Activated gamma-delta T cell treated with anti-CD3 and anti-CD28 coated beads, Interleukin-2, amount 50 U/mL, for 16 hours (primary cell): ENCODE measurements at regions not wholly inside any gene's neighbourhood (a gene's known extent, or its start where the extent isn't known, plus 50 kb on each side); places are given as distances from the start of the nearest gene placed in this dataset.

Experiments used
- DNase-seq: peaks from one replicate; pipeline ENCODE4 v3.0.0-alpha.2; 2020; ENCODE audit warnings: low read depth

DNA sequence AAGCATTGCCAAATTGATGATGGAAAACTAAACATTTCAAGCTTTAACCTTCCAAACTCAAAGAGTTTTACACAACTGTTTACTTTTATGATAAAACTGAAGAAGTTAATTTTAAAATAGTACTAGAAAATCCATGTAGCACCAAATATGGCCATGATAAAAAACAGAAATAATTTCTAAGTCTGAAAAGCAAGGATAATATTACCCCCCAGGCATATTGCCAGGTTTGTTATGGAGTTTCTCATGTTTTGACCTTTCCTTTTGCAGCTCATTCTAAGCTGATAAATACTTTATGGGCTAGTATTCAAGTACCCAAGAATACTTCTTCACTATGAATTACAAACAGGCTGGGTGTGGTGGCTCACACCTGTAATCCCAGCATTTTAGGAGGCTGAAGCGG, 209.9 kb upstream of the ZFP64 start:
- no peak for DNase-seq

DNA sequence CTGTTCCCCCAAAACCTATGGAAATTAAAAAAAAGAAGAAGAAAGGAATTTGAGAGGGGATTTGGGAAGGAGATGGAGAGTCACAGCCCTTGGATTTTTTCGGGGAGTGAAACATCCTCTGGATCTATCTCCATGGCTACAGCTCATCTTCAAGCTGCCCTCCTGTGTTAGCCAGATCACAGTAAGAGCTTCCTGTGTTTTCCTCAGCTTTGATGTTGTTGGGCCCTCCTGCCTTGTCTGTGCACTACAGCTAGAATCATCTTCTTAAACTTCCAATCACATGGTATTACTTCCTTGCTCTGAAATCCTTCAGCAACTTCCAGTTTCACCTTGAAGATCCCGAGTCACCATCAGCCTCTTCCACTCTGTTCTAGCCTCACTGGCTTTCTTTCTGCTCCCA, 207.8 kb upstream of the ZFP64 start:
- DNase-seq = no peak

DNA sequence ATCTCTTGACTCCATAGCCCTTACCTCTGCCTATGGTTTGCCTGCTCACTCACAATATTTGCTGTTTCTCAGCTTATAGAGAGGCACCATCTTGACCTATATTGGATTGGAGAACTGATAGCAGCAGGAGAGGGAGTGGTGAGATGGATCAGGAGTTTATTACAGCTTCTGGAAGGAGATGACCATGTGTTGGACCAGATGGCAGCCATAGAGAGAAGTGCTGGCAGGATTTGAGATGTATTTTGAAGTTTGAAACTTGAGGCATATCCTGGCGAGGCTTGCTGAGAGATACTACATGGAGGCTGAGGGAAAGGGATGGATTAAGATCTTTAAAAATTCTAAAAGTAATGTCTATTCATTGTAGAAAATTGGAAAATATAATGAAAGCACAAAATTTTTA, 198.0 kb upstream of the ZFP64 start:
- DNase-seq = no peak

DNA sequence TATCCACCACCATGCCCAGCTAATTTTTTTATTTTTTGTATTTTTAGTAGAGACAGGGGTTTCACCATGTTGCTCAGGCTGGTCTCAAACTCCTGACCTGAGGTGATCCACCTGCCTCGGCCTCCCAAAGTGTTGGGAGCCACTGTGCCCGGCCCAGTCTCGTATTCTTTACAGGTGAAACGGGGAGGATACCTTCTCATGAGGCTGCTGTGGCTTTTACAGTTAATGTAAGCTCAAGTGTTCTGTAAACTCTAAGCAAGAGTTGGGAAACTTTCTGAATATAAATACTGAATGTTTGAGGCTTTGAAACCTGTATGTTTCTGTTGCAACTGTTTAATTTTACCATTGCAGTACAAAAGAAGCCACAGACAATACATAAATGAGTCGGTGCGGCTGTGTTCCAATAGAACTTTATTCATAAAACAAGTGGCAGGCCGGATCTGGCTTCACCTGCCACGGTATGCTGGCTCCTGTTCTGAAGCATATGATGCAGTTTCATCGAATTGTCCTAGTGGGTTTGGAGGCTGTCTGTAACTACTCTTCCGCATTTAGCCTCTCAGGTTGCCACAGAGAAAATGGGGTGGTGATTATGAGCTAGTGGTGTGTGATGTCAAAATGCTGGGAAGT, 192.5 kb upstream of the ZFP64 start:
- DNase-seq = no peak

DNA sequence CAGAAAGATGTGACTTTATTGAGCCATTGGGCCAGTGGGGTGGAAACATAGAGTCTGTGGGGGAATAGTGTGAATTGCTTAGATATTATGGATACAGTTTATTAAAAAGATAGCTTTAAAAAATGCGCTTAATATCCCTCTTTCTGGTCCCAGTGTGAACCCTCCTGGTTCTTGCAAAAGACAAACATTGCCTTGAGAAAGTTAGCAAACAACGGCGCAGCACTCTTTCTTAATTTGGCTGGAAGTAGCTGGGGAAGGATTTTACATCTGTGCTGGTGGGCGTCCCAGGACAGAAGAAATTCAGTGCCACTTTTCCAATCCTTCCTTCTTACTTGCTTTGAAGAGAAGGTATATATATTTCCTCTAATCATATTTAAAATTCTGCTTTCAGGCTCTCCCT, 191.4 kb upstream of the ZFP64 start:
- DNase-seq = no peak

DNA sequence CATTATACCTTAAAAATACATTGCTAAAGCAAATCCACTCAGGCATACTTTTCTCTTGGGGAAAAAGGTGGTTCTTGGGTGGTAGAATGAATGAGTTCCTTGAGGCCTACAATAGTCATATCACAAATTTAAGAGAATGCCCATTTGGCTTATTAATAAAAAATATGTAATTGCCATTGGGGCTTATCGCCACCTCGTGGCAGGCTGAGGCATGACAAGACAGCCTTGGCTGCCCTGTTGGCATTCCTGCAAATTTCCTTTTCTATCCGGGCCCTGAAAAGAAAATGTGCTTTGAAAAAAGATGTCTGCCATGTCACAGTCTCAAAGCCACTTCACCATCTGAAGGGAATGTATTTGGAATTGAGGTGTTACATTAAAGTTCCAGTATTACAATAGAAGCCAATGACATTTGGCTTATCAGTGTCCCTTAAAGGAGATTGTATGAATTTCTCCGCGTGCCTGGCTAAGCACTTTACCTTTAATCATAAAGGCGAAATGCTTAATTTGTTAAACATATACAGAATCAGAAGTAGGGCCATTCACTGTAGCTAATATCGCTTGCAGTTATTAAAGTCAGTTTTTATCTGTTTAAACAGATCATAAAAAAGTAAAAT, 188.3 kb upstream of the ZFP64 start:
- no peak for DNase-seq

DNA sequence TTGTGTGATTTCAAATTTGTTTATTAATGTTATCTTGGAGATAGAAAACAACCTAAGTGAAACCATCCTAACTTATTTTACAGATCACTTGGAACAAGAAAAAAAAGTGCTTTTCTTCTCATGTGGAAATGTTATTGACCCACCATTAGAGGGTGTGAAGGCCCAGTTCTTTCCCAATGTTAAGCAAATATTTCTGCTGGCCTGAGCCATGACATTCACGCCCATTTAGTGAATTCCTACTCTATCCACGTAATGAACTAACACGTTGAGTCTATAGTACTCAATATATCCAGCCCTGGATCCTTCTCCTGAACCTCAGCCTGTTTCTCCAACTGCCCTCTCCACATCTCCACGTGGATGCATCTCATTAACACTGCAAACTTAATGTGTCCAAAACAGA, 180.6 kb upstream of the ZFP64 start:
- no peak for DNase-seq

DNA sequence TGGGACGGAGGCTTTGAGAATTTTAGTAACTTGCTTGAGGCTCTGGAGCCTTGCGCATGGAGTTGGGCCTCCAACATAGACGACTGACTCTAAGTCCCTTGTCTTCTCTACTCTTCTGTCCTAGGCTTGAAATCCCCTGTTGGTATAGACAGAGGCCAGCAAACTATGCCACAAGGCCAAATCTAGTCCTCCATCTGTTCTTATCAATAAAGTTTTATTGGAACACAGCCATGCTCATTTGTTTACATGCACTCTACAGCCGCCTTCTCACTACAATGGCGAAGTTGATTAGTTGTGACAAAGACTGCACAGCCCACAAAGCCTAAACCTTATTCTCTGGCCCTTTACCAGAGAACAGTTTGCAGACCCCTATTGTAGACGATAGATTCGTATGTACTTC, 174.1 kb upstream of the ZFP64 start:
- no peak for DNase-seq

DNA sequence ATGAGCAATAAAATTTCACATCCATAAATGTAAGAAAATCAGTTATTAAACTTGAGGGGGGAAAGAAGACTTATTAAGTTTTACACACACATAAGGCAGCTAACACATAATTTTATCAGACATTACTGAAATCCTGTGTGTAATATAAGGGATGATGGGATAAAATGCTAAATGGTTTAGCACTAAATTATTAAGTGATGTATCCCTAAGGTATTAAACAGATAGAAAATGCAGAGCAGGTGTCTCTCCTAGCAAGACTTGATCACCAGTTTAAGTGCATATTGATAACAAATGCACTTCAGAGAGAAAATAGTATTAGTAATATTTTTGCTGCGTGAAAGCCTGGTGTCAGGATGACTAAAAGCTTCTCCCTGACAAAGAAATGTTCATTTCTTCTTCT, 172.8 kb upstream of the ZFP64 start:
- no peak for DNase-seq

DNA sequence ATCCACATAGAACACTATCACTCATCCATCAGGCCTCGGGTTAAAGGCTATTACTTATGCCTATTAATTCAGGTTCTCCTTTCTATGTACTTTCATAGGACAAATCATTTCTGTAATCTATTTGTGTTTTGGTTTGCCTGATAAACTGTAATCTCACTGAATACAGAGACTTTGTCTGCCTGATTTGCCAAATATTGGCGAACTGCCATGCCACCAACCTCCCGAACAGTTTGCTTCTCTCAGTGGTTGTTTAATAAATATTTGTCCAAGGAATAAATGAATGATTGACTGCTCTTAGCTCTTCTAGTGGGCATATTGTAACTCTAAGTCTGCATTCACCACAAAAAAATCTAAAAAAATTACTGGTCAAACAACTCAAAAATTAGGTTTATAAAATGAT, 170.1 kb upstream of the ZFP64 start:
- no peak for DNase-seq

DNA sequence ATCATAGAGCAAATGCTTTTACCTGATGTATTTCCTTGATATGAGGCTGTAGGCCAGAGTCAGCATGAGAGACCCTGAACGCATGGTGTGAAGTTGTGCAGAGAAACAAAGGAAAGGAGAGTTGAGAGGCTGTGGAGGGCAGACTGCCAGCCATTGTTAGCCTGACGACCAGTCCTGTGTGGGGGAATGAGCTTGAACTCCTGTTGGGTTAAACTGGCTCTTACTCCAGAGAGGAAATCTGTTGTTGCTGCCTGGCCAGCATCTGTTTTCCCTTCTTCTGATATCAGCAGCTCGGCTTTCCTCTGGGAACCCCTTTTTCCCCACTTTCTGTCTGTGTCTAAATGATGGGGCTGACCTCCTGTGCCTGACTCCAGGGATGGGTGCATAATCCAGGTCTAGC, 158.2 kb upstream of the ZFP64 start:
- no peak for DNase-seq

DNA sequence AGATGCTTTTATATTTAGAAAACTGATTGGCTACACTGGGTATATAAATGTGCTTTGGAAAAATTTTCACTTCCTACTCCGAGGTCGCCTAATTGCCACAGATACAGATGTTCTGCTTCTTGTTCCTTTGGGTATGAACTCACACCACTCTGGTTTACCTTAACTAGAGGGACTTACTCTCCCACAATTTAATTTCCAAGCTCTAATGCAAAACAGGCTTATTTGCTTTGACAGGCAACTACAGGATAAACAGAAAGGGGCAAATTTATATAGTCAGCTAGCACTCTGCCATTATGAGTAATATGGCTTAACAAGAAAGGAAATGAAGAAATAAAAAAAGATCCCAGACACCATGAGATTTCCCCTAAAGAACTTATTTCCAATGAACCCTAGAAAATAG, 156.9 kb upstream of the ZFP64 start:
- no peak for DNase-seq

DNA sequence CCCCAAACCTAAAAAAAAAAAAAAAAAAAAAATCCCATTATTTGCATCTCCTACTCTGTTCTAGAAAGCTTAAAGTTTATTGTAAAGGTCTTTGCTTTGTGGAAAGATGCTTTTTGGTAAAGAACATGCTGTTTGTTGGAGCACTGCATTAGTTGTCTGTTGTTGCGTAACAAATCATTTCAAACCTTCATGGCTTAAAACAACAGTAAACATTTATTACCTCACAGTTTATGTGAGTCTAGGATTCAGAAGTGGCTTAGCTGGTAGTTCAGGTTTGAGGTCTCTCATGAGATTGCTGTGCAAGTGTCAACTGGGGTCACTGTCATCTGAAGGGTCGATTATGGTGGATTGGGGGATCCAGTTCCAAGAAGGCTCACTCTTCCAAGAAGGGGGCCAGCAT, 155.2 kb upstream of the ZFP64 start:
- no peak for DNase-seq

DNA sequence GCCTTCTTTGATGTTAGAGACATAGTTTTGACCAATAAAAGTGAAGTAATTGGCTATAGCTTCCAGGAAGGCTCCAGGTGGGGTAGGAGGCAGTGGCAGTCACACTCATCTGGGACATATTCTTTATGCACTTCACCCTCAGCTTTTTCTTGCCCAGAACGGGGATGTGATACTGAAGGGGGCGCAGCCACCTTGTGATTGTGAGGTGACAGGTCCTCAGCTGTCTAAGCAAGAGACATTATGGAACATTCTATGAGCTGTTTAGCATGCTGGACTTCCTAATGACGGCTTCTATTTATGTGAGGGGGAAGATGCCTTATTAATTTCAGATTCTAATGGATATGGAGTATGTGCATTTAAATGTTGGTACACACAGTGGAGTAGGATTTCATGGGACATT, 151.3 kb upstream of the ZFP64 start:
- DNase-seq = no peak

DNA sequence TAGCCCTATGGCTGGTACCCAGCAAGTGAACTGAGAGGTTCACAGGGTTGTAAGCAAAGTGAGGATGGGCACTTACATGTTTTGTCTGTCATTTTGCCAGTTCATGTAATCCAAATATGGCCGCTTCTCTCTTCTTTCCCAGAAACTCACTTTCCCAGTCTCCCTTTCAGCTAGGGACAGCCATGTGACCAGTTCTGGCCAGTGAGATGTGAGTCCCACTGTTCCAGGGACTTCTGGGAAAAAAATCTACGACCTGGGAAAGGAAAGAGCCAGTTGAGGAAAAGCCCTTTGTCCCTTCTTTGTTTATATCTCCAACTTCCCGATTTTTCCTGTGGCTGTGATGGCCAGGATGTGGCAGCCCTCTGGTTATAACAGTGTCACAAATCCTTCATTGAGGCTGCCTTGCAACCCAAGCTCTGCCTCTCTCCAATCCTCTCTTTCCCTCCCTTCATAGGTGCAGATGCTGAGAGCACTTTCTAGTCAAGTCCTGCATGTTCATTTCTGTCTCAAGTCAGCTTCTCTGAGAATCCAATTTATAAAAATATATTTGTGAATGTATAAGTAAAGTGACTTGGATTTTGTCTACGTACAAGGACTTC, 148.6 kb upstream of the ZFP64 start:
- no peak for DNase-seq

DNA sequence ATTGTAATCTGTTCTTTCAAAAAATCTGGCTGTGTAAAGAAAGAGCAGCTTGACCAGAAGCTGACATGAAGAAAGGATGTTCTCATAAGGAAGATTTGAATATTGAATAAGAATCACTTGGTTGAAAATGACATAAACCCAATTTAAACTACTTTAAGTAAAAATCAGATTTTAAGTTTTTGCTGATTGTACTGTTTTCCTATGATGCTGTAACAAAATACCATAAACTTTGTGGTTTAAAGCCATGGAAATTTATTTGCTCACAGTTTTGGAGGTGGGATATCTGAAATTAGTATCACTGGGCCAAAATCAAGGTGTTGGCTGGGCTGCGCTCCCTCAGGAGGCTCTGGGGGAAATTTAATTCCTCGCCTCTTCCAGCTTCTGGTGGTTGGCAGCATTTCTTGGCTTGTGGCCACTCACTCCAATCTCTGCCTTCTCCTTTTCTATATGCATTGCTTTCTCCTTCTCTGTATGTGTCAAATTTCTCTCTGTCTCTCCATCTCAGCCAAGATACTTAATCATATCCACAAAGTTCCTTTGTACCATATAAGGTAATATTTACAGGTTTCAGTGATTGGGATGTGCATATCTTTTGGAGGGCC, 141.2 kb upstream of the ZFP64 start:
- no peak for DNase-seq

DNA sequence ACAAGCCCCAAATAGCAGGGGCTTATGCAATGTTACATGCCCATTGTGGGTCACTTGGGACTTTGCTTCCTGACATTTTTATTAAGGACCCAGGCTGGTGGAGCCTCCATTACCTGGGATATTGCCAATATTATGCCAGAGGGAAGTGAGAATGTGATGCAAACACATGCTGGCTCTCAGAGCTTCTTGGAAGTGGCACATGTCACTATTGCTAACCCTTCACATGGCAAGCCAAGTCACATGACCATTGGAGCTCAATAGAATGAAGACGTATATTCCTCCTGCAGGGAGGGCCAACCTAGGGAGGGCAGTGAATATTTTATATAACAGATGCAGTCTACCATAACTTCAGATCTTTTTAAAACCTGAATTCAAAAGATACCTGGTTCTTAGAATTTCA, 140.7 kb upstream of the ZFP64 start:
- DNase-seq = no peak

DNA sequence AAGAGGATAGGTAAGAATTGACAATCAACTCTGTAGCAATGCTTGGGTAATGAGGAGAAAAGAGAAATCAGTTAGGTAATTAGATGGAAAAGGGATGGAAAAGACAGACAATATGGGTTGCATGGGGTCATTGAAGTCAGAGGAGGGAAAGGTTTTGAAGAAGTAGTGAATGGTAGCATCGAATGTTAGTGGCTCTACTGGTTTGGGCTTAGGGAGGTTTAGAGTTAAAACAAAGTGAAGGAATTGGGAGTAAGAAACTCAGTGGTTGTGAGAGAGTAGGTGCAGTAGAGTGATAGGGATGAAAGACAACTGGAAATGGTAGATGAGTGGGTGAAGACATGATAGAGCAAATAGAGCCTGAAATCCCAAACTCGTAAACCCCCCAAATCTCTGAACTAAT, 140.1 kb upstream of the ZFP64 start:
- DNase-seq = no peak

DNA sequence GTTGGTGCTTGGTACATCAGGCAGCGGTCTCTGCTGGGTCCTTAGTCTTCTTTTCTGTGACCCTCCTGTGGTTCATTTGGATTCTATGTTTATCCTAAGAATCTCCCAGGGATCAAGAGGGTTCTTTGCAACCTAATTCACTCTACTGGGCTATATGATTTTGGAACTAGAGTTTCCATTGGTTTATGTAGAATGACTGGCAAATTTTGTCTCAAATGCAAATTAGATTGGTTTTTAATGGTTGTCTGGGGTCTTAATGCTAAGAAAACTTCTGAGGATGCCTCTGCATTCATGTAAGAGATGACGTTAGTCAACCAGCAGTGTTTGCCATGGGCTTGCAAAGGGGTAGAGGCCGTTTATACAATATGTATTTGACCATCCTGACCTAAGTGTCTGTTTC, 129.8 kb upstream of the ZFP64 start:
- DNase-seq = no peak

DNA sequence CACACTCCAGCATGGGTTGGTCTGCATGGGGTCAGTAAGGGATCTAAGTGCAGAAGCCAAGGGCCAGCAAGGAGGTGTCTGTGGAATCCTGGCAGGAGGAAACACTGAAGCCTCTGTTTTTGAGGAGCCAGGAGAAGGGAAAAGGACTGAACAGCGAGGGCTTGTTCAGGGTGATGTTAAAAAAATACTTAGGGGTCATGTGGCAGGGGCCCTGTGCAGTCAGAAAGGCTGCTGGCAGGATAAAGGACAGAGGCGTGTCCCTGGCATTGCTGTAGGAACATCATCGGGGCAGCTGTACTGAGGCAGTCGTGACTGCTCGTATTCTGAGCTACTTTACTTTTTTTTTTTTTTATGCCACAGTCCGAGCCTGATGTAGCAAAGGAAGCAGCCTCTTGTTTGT, 127.1 kb upstream of the ZFP64 start:
- DNase-seq = no peak

DNA sequence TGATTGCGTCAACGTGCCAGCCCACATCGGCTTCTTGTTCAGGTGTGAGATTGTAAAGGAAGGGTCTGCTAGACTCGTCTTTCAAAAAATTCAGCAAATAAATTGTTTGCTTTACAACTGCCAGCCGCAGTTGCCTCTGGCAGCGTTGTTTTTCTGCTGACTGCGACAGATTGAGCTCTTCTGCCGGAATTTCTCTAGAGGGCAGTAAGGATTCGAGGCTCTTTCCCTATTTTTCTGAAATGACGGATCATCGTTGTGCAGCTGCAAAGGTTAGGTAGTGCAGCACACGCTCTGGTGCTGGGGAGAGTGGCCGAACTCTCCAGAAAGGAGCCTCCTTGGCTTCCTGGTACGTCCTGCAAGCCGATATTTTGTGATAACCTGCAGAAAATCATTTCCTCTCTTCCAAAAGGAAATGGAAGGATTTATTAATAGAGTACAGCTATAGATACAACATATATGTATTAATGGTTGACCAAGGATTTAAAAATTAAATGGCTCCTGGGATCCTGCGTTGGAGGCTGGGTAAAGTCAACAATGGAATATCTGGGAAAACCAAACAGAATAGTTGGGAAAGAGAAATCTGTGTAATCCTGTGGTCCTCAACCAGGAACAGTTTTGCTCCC, 121.9 kb upstream of the ZFP64 start:
- DNase-seq = no peak

DNA sequence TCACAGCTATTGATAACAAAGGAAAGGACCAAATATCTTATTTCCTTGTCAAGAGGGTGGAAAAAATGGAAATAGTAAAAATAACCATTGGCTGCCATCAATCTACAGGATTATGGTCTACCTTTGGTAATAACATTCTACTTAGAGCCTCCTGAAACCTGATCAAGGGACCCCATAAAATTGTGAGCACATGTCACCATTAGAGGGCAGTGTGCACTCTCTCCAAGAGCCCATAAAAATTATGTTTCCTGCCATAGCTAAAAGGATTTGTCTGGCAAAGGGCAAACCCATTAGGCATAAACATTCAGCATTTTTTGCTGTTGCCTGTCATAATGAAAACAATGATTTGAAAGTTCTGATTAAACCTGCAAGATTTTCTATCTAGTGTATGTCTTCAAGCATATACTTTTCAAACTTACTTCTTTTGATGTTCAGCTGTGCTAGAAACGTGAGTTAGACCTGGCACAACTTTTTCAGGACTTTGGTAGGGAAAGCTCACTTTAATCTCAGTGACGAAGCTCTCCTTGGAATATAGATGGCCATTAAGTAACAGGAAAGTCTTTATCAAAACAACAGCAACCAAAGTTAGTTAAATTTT, 120.7 kb upstream of the ZFP64 start:
- peak; percentile 25 for DNase-seq
